Endothelial cell (in vitro differentiated cells): ENCODE measurements at regions not wholly inside any gene's neighbourhood (a gene's known extent, or its start where the extent isn't known, plus 50 kb on each side); places are given as distances from the start of the nearest gene placed in this dataset.

ENCODE experiments used
- DNase-seq: peaks from one replicate; pipeline ENCODE4 v3.0.0; 2021; ENCODE audit warnings: low spot score
- H3K27ac Mint-ChIP-seq: one replicate; pipeline ENCODE4 v1.8.0; 2021; ENCODE audit warnings: mixed read lengths, inconsistent platforms; ENCODE audit not compliant: unreplicated experiment
- H3K27me3 Mint-ChIP-seq: one replicate; pipeline ENCODE4 v1.8.0; 2021; ENCODE audit warnings: mild to moderate bottlenecking, moderate library complexity, mixed read lengths, inconsistent platforms; ENCODE audit not compliant: unreplicated experiment
- H3K36me3 Mint-ChIP-seq: one replicate; pipeline ENCODE4 v1.8.0; 2021; ENCODE audit warnings: mild to moderate bottlenecking, low read depth, mixed read lengths, inconsistent platforms; ENCODE audit not compliant: unreplicated experiment
- H3K4me1 Mint-ChIP-seq: one replicate; pipeline ENCODE4 v1.8.0; 2021; ENCODE audit warnings: mild to moderate bottlenecking, mixed read lengths, inconsistent platforms; ENCODE audit not compliant: unreplicated experiment
- H3K4me3 Mint-ChIP-seq: one replicate; pipeline ENCODE4 v1.8.0; 2021; ENCODE audit warnings: mild to moderate bottlenecking, mixed read lengths, inconsistent platforms; ENCODE audit not compliant: unreplicated experiment
- H3K9me3 Mint-ChIP-seq: one replicate; pipeline ENCODE4 v1.8.0; 2021; ENCODE audit warnings: mixed read lengths, inconsistent platforms; ENCODE audit not compliant: unreplicated experiment
- TF ChIP-seq, protein P1 (sequence below): fragments of 200-600 bp; sonication (generic); IDR thresholded peaks from one replicate; pipeline ENCODE4 v1.5.0; 2021; ENCODE audit warnings: antibody characterized with exemption; ENCODE audit not compliant: unreplicated experiment

DNA sequence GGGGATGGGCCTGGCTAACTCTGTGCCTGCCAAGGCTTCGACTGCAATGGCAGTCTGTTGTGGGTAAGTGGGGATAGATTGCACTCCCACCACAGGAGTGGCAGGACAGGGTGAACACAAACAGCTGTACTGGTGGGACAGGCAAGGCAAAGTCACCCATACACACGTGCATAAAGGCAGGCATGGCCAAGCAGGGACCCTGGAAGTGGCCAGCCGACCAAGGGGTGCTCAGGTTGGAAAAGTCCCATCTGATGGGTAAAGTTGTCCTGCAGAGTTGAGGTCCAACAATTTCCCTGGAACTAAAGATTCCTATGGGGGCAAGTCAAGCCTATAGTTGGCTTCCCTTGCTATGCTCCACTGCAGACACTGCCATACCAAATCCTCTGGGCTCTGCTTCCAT, 1961.9 kb upstream of the ADGRL3 start:
- TF ChIP-seq, protein P1, sequence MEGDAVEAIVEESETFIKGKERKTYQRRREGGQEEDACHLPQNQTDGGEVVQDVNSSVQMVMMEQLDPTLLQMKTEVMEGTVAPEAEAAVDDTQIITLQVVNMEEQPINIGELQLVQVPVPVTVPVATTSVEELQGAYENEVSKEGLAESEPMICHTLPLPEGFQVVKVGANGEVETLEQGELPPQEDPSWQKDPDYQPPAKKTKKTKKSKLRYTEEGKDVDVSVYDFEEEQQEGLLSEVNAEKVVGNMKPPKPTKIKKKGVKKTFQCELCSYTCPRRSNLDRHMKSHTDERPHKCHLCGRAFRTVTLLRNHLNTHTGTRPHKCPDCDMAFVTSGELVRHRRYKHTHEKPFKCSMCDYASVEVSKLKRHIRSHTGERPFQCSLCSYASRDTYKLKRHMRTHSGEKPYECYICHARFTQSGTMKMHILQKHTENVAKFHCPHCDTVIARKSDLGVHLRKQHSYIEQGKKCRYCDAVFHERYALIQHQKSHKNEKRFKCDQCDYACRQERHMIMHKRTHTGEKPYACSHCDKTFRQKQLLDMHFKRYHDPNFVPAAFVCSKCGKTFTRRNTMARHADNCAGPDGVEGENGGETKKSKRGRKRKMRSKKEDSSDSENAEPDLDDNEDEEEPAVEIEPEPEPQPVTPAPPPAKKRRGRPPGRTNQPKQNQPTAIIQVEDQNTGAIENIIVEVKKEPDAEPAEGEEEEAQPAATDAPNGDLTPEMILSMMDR = no peak
- H3K36me3 Mint-ChIP-seq = no peaks in the 10 kb centered on the region
- H3K27me3 Mint-ChIP-seq = peaks cover 3% of the 10 kb centered on the region
- H3K4me1 Mint-ChIP-seq = peaks cover 4% of the 10 kb centered on the region
- DNase-seq = no peak
- no peaks in the 10 kb centered on the region for H3K9me3 Mint-ChIP-seq
- no peak overlapping the region for H3K27ac Mint-ChIP-seq
- H3K4me3 Mint-ChIP-seq = no peak overlapping the region

GRCh38 chr4:59240011-59240410, 1960.1 kb upstream of the ADGRL3 start:
- H3K27ac Mint-ChIP-seq = no peak overlapping the region

DNA sequence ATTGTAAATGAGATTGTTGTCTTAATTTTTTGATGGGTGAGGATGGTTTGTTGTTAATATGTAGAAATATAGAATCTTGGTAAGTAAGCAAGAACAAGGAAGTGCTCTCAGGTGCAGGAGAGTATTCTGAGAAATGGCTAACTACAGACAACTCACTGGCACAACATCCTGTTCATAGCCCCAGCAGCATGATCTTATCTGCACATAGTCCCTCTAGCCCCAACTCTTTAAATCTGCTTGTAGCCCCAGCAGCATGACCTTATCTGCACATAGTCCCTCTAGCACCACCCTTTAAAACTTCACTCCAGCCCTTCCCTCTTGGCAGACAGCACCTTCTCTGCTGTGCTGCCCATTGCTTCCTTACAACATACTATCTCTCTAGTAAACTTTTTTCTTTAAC, 1957.1 kb upstream of the ADGRL3 start:
- no peak for DNase-seq
- Mint-ChIP-seq H3K27ac (no peak overlapping the region), H3K36me3 (no peaks in the 10 kb centered on the region), H3K9me3 (no peaks in the 10 kb centered on the region), H3K4me3 (no peak overlapping the region), H3K4me1 (peaks cover 4% of the 10 kb centered on the region), H3K27me3 (peaks cover 3% of the 10 kb centered on the region)
- TF ChIP-seq, protein P1 = no peak

More at GRCh38 chr4:59240011-59240410, 1960.1 kb upstream of the ADGRL3 start:
- no peaks in the 10 kb centered on the region for H3K9me3 Mint-ChIP-seq
- peaks cover 3% of the 10 kb centered on the region for H3K27me3 Mint-ChIP-seq
- H3K4me3 Mint-ChIP-seq = no peak overlapping the region
- TF ChIP-seq, protein P1 = no peak
- no peaks in the 10 kb centered on the region for H3K36me3 Mint-ChIP-seq
- H3K4me1 Mint-ChIP-seq = peaks cover 4% of the 10 kb centered on the region
- DNase-seq = no peak

GRCh38 chr4:59247032-59247431, 1953.1 kb upstream of the ADGRL3 start:
- no peak overlapping the region for H3K27ac Mint-ChIP-seq
- no peaks in the 10 kb centered on the region for H3K9me3 Mint-ChIP-seq
- TF ChIP-seq, protein P1 = peak; percentile 55
- no peaks in the 10 kb centered on the region for H3K36me3 Mint-ChIP-seq
- no peak overlapping the region for H3K4me3 Mint-ChIP-seq
- no peak for DNase-seq
- peaks cover 2% of the 10 kb centered on the region for H3K27me3 Mint-ChIP-seq
- peaks cover 4% of the 10 kb centered on the region for H3K4me1 Mint-ChIP-seq

DNA sequence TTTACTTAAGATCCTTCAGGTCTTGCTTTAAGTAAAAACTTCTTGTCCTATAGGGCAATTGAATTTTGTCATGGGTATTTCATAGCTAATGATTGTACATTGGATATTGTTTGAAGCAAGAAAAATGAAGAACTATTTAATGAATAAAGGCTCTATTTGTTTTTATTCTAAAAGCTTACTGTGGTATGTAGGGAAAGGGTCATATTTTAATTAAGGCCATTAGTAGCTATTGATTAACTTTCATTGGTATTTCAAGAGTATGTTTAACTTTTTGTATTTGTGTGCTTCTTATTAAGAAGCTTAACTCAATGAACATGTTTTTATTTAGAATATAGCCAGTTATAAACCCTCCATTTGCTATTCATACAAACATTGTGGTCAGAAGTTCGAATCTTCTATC, 1951.8 kb upstream of the ADGRL3 start:
- H3K36me3 Mint-ChIP-seq = no peaks in the 10 kb centered on the region
- DNase-seq = no peak
- H3K4me3 Mint-ChIP-seq = no peak overlapping the region
- TF ChIP-seq, protein P1 = no peak
- peaks cover 4% of the 10 kb centered on the region for H3K4me1 Mint-ChIP-seq
- no peak overlapping the region for H3K27ac Mint-ChIP-seq
- H3K27me3 Mint-ChIP-seq = no peaks in the 10 kb centered on the region
- no peaks in the 10 kb centered on the region for H3K9me3 Mint-ChIP-seq
